ENCODE measurements at regions not wholly inside any gene's neighbourhood (a gene's known extent, or its start where the extent isn't known, plus 50 kb on each side); places are given as distances from the start of the nearest gene placed in this dataset.

GRCh38 chr7:22563032-22563501 lies 63.1 kb upstream of the STEAP1B start:
- ChIA-PET CTCF (interaction anchor here (1.3 to 7.2 kb wide), 5 partner anchors 10 to 172 kb away, joined by 3 to 129 read pairs (median 5); partner anchors contain the start of gene IL6), POLR2A (interaction anchor here (1.0 to 1.3 kb wide), 2 partner anchors 15 to 164 kb away, joined by 3 to 4 read pairs; partner anchors contain the start of gene IL6)
- no peak overlapping the region for H3K4me3 ChIP-seq (ENCODE audit: low read depth, low read length)
- no peaks in the 10 kb centered on the region for H3K36me3 ChIP-seq (ENCODE audit: control insufficient read depth, insufficient read depth, low read length)
- DNase-seq (ENCODE audit: low read depth): no peak
- no peaks in the 10 kb centered on the region for H3K27me3 ChIP-seq (ENCODE audit: control insufficient read depth, insufficient read depth, low read length)
- no peak for TF ChIP-seq CTCF (IDR thresholded peaks at IDR 0.05; ENCODE audit: insufficient read depth, low read depth, low read length)

DNA sequence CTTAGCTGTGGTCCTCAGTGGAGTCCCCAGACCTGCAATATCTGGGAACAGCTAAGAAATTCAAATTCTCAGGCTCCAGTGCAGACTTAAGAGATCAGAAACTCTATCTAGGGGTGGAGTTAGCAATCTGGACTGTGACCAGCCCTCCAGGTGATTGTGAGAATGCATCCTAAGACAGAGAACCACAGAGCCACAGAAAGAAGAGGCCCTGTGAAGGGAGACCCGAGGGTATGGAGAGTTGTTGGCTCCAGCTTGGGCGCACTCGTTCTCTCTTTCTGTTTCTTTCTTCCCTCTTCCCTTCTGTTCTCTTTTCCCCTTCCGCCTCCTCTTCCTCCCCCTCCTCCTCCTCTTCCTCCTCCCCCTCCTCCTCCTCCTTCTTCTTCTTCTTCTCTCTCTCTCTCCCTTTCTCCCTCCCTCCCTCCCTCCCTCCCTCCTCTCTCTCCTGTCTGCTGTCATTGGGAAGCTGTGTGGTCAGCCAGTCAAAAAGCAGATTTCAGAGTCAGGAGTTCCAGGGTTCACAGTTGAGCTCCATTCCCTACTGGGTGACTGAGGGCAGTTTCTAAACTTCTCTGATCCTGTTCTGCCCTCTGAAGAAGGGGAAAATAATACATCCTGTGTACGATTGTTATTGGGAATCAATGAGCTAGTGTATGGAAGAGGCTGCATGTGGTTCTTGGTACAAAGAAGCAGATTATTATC lies 62.1 kb upstream of the STEAP1B start:
- TF ChIP-seq CTCF (IDR thresholded peaks at IDR 0.05; ENCODE audit: insufficient read depth, low read depth, low read length): no peak
- ChIA-PET CTCF (interaction anchor here (0.6 to 7.2 kb wide), 12 partner anchors 9 to 524 kb away, joined by 3 to 129 read pairs (median 10); partner anchors contain the start of gene IL6), POLR2A (interaction anchor here (1.1 to 1.3 kb wide), 2 partner anchors 16 to 165 kb away, joined by 3 to 7 read pairs; partner anchors contain the start of gene IL6)
- no peaks in the 10 kb centered on the region for H3K27me3 ChIP-seq (ENCODE audit: control insufficient read depth, insufficient read depth, low read length)
- no peak overlapping the region for H3K4me3 ChIP-seq (ENCODE audit: low read depth, low read length)
- no peaks in the 10 kb centered on the region for H3K36me3 ChIP-seq (ENCODE audit: control insufficient read depth, insufficient read depth, low read length)
- no peak for DNase-seq (ENCODE audit: low read depth)

DNA sequence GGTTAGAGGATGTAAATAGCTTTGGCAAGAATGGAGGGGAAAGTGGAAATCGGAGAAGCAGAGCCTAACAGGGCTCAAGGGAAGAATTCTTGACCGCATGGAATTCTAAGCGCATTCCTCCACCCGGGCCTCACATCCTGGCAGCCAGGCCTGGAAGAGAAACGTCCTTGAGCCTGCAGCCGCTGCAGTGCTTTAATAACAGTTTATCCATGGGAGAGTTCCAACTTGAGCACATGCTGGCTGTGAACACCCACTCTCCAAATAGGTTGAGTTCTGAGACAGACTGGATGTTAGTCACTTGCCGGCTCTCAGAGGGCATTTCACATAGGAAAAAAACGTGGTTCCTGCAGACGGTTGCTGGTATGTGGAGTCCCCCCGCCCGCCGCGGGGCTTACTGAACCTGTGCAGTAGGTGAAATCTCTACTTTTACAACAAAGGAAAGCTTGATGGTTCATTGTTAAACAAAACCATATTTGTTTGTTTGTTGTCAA lies 61.4 kb upstream of the STEAP1B start:
- Histone ChIP-seq H3K27me3 (ENCODE audit: control insufficient read depth, insufficient read depth, low read length) (no peaks in the 10 kb centered on the region), H3K4me3 (ENCODE audit: low read depth, low read length) (no peak overlapping the region), H3K36me3 (ENCODE audit: control insufficient read depth, insufficient read depth, low read length) (no peaks in the 10 kb centered on the region)
- peak; percentile 95 for DNase-seq (ENCODE audit: low read depth)
- ChIA-PET POLR2A (interaction anchor here (1.1 kb wide), 1 partner anchor 165 kb away, joined by 7 read pairs; the partner anchor contains the start of gene IL6), CTCF (interaction anchor here (0.6 to 7.2 kb wide), 18 partner anchors 10 to 538 kb away, joined by 3 to 129 read pairs (median 6); partner anchors contain the start of gene IL6)
- no peak for TF ChIP-seq CTCF (IDR thresholded peaks at IDR 0.05; ENCODE audit: insufficient read depth, low read depth, low read length)

DNA sequence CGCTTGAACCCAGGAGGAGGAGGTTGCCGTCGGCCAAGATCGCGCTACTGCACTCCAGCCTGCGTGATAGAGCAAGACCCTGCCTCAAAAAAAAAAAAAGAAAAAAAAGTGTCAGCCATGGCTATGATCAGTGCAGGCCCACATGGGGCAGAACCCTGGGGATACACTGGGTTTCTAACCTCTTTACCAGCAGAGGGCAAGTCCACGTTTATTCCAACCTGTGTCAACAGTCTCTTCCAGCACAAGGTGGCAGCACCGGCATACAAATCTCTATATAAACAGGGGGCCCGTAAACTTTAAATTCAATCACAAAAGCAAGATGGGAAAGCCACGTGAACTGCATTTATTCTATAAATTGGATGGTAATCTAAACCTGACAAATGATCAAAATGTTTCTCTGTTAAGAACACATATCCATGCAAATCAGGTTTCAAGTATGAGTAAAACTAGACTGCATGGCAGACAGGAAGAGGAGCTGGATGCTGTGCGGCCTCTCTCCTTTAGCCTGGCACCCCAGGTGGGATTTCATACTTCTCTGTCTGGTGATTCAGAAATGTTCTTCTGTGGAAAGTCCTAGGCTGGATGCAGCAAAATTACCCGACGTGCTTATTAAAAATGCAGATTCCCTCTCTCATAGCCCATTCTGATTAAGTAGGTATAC lies 60.0 kb upstream of the STEAP1B start:
- Histone ChIP-seq H3K4me3 (ENCODE audit: low read depth, low read length) (no peak overlapping the region), H3K27me3 (ENCODE audit: control insufficient read depth, insufficient read depth, low read length) (no peaks in the 10 kb centered on the region), H3K36me3 (ENCODE audit: control insufficient read depth, insufficient read depth, low read length) (no peaks in the 10 kb centered on the region)
- POLR2A ChIA-PET: no interaction called here
- no peak for DNase-seq (ENCODE audit: low read depth)
- CTCF ChIA-PET: interaction anchor here (0.5 to 7.2 kb wide), 36 partner anchors 15 to 555 kb away, joined by 3 to 129 read pairs (median 4); partner anchors contain the start of gene IL6
- TF ChIP-seq CTCF (IDR thresholded peaks at IDR 0.05; ENCODE audit: insufficient read depth, low read depth, low read length): peak; percentile 88

DNA sequence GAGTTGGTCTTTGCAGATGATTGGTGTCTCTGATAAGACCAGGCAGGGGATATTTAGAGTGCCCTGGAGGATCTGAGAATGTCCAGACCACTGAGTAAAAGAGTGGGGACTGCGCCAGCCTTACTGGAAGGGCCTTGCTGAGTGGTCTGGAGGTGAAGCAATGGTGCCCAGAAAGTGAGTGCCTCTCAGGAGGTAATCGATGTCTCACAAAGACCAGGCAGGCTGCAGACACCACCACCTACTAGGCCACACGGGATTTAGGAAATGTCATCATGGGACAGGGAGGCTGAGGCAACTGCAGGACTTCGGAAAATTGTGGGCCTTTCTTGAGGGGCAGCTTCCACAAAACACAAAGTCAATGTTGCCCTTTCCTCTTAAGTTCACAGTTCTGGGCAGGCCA lies 57.2 kb upstream of the STEAP1B start:
- no peak for DNase-seq (ENCODE audit: low read depth)
- Histone ChIP-seq H3K27me3 (ENCODE audit: control insufficient read depth, insufficient read depth, low read length) (peaks cover 2% of the 10 kb centered on the region; the same call in 1 of the 2 replicates), H3K4me3 (ENCODE audit: low read depth, low read length) (no peak overlapping the region), H3K36me3 (ENCODE audit: control insufficient read depth, insufficient read depth, low read length) (no peaks in the 10 kb centered on the region)
- ChIA-PET POLR2A (no interaction called here), CTCF (interaction anchor here (1.0 to 1.7 kb wide), 4 partner anchors 170 to 493 kb away, joined by 3 to 4 read pairs (median 4); partner anchors contain the start of gene IL6)
- no peak for TF ChIP-seq CTCF (IDR thresholded peaks at IDR 0.05; ENCODE audit: insufficient read depth, low read depth, low read length)

Measured in BJ (cell line).